ENCODE measurements at regions not wholly inside any gene's neighbourhood (a gene's known extent, or its start where the extent isn't known, plus 50 kb on each side); places are given as distances from the start of the nearest gene placed in this dataset.

DNA sequence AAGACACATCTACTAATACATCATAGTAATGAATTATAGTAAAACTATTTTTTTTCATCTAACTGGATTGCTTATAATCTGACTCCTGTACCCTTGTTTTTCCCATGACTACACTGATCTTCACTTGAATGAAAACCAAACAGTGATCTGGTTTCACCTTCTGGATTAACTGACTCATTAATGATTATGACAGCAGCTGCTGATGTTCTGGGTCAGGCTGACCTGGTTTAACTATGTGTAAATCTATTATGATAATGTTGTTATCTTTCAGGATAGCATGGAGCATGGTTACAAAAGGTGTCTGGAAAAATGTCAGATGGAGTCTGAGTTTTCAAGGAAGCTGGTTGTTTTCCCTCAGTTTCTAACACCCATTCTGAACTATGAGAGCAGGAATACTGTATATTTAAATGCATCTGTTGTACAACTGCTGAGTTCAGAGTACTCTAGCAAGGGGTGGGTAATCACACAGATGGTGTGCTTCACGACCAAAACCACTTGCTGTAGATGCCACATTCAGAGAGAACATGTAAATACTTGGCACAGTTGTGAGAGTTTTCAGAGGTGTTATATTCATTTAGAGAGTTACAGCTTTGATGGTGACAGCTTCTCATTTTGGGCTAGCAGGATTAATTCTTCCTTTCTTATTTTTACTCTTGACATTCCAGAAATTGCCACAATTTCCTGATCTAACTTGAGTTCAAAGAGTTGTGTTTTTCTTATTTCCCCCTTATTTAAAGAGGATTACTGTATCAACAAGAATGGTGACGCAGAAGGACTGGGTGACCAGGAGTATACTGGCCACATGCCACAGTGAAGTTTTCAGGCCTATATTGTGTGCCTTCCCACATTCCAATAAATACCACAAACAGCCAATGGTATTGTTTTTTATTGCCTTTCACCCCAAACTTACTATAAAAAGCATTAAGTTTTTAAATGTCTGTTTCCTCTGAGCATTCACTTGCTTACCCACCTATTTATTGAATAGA is 249.7 kb upstream of the TET2 start:
- TF ChIP-seq, protein P1, sequence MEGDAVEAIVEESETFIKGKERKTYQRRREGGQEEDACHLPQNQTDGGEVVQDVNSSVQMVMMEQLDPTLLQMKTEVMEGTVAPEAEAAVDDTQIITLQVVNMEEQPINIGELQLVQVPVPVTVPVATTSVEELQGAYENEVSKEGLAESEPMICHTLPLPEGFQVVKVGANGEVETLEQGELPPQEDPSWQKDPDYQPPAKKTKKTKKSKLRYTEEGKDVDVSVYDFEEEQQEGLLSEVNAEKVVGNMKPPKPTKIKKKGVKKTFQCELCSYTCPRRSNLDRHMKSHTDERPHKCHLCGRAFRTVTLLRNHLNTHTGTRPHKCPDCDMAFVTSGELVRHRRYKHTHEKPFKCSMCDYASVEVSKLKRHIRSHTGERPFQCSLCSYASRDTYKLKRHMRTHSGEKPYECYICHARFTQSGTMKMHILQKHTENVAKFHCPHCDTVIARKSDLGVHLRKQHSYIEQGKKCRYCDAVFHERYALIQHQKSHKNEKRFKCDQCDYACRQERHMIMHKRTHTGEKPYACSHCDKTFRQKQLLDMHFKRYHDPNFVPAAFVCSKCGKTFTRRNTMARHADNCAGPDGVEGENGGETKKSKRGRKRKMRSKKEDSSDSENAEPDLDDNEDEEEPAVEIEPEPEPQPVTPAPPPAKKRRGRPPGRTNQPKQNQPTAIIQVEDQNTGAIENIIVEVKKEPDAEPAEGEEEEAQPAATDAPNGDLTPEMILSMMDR (conservative IDR thresholded peaks at IDR 0.05; ENCODE audit: low read depth in 2 of 2) = no peak
- TF ChIP-seq POLR2AphosphoS5 (IDR thresholded peaks at IDR 0.05; ENCODE audit: low read depth) (no peak), JUNB (IDR thresholded peaks at IDR 0.05; ENCODE audit: unreplicated experiment) (no peak), EZH2 (IDR thresholded peaks at IDR 0.05; ENCODE audit: low read depth, unreplicated experiment) (no peak)
